Immature natural killer cell (primary cell): ENCODE measurements at regions not wholly inside any gene's neighbourhood (a gene's known extent, or its start where the extent isn't known, plus 50 kb on each side); places are given as distances from the start of the nearest gene placed in this dataset.

Experiments used
- DNase-seq, 3 donors: peaks; one replicate each; pipeline ENCODE4 v3.0.0; 2022; ENCODE audit warnings: mixed read lengths in 1 of 3
- H3K27ac Mint-ChIP-seq, 6 donors: one replicate each; pipeline ENCODE4 v1.8.0; 2020; ENCODE audit warnings: mixed read lengths in 6 of 6, mild to moderate bottlenecking in 5 of 6, inconsistent platforms in 4 of 6, moderate library complexity in 3 of 6
- H3K27me3 Mint-ChIP-seq, 3 donors: one replicate each; pipeline ENCODE4 v1.8.0; 2020 to 2021; ENCODE audit warnings: low read depth in 3 of 3, mild to moderate bottlenecking in 3 of 3, mixed read lengths in 3 of 3, moderate library complexity in 3 of 3, inconsistent platforms in 1 of 3
- H3K36me3 Mint-ChIP-seq, 3 donors: one replicate each; pipeline ENCODE4 v1.8.0; 2020; ENCODE audit warnings: mixed read lengths in 3 of 3, inconsistent platforms in 2 of 3, mild to moderate bottlenecking in 2 of 3
- H3K4me1 Mint-ChIP-seq, 2 donors: one replicate each; pipeline ENCODE4 v1.8.0; 2020; ENCODE audit warnings: inconsistent platforms in 2 of 2, mild to moderate bottlenecking in 2 of 2, mixed read lengths in 2 of 2, moderate library complexity in 1 of 2
- H3K4me3 Mint-ChIP-seq, 5 donors: one replicate each; pipeline ENCODE4 v1.8.0; 2020; ENCODE audit warnings: mild to moderate bottlenecking in 5 of 5, mixed read lengths in 5 of 5, inconsistent platforms in 3 of 5, moderate library complexity in 3 of 5
- H3K9me3 Mint-ChIP-seq, 6 donors: one replicate each; pipeline ENCODE4 v1.8.0; 2020; ENCODE audit warnings: mild to moderate bottlenecking in 6 of 6, mixed read lengths in 6 of 6, inconsistent platforms in 4 of 6, moderate library complexity in 3 of 6

GRCh38 chr6:21321076-21321475 lies 272.5 kb upstream of the SOX4 start:
- H3K4me3 Mint-ChIP-seq, result no peak overlapping the region
- no peak overlapping the region for H3K27ac Mint-ChIP-seq

GRCh38 chr6:21321531-21321930 lies 272.0 kb upstream of the SOX4 start:
- Mint-ChIP-seq H3K9me3 (peaks cover 0 to 4% (median 0%) of the 10 kb centered on the region in 6 donors), H3K27ac (no peak overlapping the region), H3K4me3 (no peak overlapping the region), H3K4me1 (no peaks in the 10 kb centered on the region), H3K36me3 (no peaks in the 10 kb centered on the region), H3K27me3 (peaks cover 0 to 2% (median 2%) of the 10 kb centered on the region in 3 donors)
- no peak for DNase-seq

More at GRCh38 chr6:21321076-21321475, 272.5 kb upstream of the SOX4 start:
- Mint-ChIP-seq H3K36me3 (no peaks in the 10 kb centered on the region), H3K9me3 (peaks cover 0 to 4% (median 0%) of the 10 kb centered on the region in 6 donors), H3K27me3 (peaks cover 0 to 2% (median 2%) of the 10 kb centered on the region in 3 donors), H3K4me1 (no peaks in the 10 kb centered on the region)
- no peak for DNase-seq

GRCh38 chr6:21323577-21323976 lies 270.0 kb upstream of the SOX4 start:
- H3K27me3 Mint-ChIP-seq, result peaks cover 0 to 2% (median 2%) of the 10 kb centered on the region in 3 donors
- H3K4me1 Mint-ChIP-seq, result no peaks in the 10 kb centered on the region
- no peak overlapping the region for H3K4me3 Mint-ChIP-seq
- peaks cover 0 to 4% (median 0%) of the 10 kb centered on the region in 6 donors for H3K9me3 Mint-ChIP-seq
- no peak for DNase-seq
- no peak overlapping the region for H3K27ac Mint-ChIP-seq
- no peaks in the 10 kb centered on the region for H3K36me3 Mint-ChIP-seq

- Mint-ChIP-seq H3K27ac (no peak overlapping the region), H3K36me3 (no peaks in the 10 kb centered on the region), H3K4me3 (no peak overlapping the region), H3K9me3 (no peaks in the 10 kb centered on the region), H3K27me3 (peaks cover 2% of the 10 kb centered on the region in 3 donors), H3K4me1 (no peaks in the 10 kb centered on the region)
- DNase-seq, result no peak
Measured at GRCh38 chr6:21325201-21325856, 268.2 kb upstream of the SOX4 start.

- Mint-ChIP-seq H3K9me3 (no peaks in the 10 kb centered on the region), H3K27me3 (peaks cover 0 to 5% (median 2%) of the 10 kb centered on the region in 3 donors), H3K36me3 (no peaks in the 10 kb centered on the region), H3K4me1 (peaks cover 0 to 1% of the 10 kb centered on the region in 2 donors), H3K27ac (no peak overlapping the region), H3K4me3 (no peak overlapping the region)
- DNase-seq, result no peak
Measured at GRCh38 chr6:21327326-21328112, 266.0 kb upstream of the SOX4 start.

- Mint-ChIP-seq H3K27ac (no peak overlapping the region), H3K27me3 (peaks cover 0 to 5% (median 0%) of the 10 kb centered on the region in 3 donors), H3K9me3 (no peaks in the 10 kb centered on the region), H3K4me1 (peaks cover 0 to 6% of the 10 kb centered on the region in 2 donors), H3K36me3 (no peaks in the 10 kb centered on the region), H3K4me3 (no peak overlapping the region)
- no peak for DNase-seq
Measured at GRCh38 chr6:21331235-21331634, 262.3 kb upstream of the SOX4 start.

- peaks cover 0 to 6% of the 10 kb centered on the region in 2 donors for H3K4me1 Mint-ChIP-seq
- H3K9me3 Mint-ChIP-seq, result no peaks in the 10 kb centered on the region
- peak in 1 of 3 donors; percentile 9 for DNase-seq
- H3K27ac Mint-ChIP-seq, result no peak overlapping the region
- no peaks in the 10 kb centered on the region for H3K36me3 Mint-ChIP-seq
- H3K27me3 Mint-ChIP-seq, result peaks cover 0 to 5% (median 2%) of the 10 kb centered on the region in 3 donors
- H3K4me3 Mint-ChIP-seq, result no peak overlapping the region
Measured at GRCh38 chr6:21332077-21332476, 261.5 kb upstream of the SOX4 start.

GRCh38 chr6:21332660-21333059 lies 260.9 kb upstream of the SOX4 start:
- Mint-ChIP-seq H3K27ac (no peak overlapping the region), H3K36me3 (no peaks in the 10 kb centered on the region), H3K27me3 (peaks cover 0 to 6% (median 6%) of the 10 kb centered on the region in 3 donors), H3K4me1 (peaks cover 0 to 6% of the 10 kb centered on the region in 2 donors), H3K4me3 (peak overlapping the region in 1 of 5 donors; percentile 8), H3K9me3 (peaks cover 0 to 2% (median 0%) of the 10 kb centered on the region in 6 donors)
- no peak for DNase-seq

GRCh38 chr6:21333715-21334114 lies 259.8 kb upstream of the SOX4 start:
- Mint-ChIP-seq H3K27ac (no peak overlapping the region), H3K27me3 (peaks cover 2 to 6% (median 6%) of the 10 kb centered on the region in 3 donors), H3K4me1 (peaks cover 0 to 6% of the 10 kb centered on the region in 2 donors), H3K36me3 (no peaks in the 10 kb centered on the region), H3K9me3 (peaks cover 0 to 2% (median 0%) of the 10 kb centered on the region in 6 donors), H3K4me3 (no peak overlapping the region)
- no peak for DNase-seq

- H3K27ac Mint-ChIP-seq, result no peak overlapping the region
- H3K27me3 Mint-ChIP-seq, result peaks cover 2 to 6% (median 5%) of the 10 kb centered on the region in 3 donors
- H3K9me3 Mint-ChIP-seq, result peaks cover 0 to 2% (median 0%) of the 10 kb centered on the region in 6 donors
- H3K36me3 Mint-ChIP-seq, result no peaks in the 10 kb centered on the region
- no peak overlapping the region for H3K4me3 Mint-ChIP-seq
- DNase-seq, result no peak
- H3K4me1 Mint-ChIP-seq, result peaks cover 0 to 6% of the 10 kb centered on the region in 2 donors
Measured at GRCh38 chr6:21334651-21335050, 258.9 kb upstream of the SOX4 start.

- no peak overlapping the region for H3K27ac Mint-ChIP-seq
- DNase-seq, result no peak
- H3K4me3 Mint-ChIP-seq, result no peak overlapping the region
- peaks cover 0 to 2% (median 0%) of the 10 kb centered on the region in 6 donors for H3K9me3 Mint-ChIP-seq
- H3K36me3 Mint-ChIP-seq, result no peaks in the 10 kb centered on the region
- peaks cover 0 to 6% of the 10 kb centered on the region in 2 donors for H3K4me1 Mint-ChIP-seq
- peaks cover 2 to 6% (median 6%) of the 10 kb centered on the region in 3 donors for H3K27me3 Mint-ChIP-seq
Measured at GRCh38 chr6:21335591-21335990, 258.0 kb upstream of the SOX4 start.

- no peak overlapping the region for H3K27ac Mint-ChIP-seq
- H3K27me3 Mint-ChIP-seq, result peaks cover 2 to 6% (median 3%) of the 10 kb centered on the region in 3 donors
- DNase-seq, result no peak
- H3K4me1 Mint-ChIP-seq, result peaks cover 0 to 6% of the 10 kb centered on the region in 2 donors
- no peak overlapping the region for H3K4me3 Mint-ChIP-seq
- H3K36me3 Mint-ChIP-seq, result no peaks in the 10 kb centered on the region
- peaks cover 0 to 2% (median 0%) of the 10 kb centered on the region in 6 donors for H3K9me3 Mint-ChIP-seq
Measured at GRCh38 chr6:21337263-21337662, 256.3 kb upstream of the SOX4 start.

GRCh38 chr6:21340573-21340972 lies 253.0 kb upstream of the SOX4 start:
- H3K4me3 Mint-ChIP-seq, result no peak overlapping the region
- H3K36me3 Mint-ChIP-seq, result no peaks in the 10 kb centered on the region
- peaks cover 0 to 2% (median 0%) of the 10 kb centered on the region in 6 donors for H3K9me3 Mint-ChIP-seq
- H3K4me1 Mint-ChIP-seq, result no peaks in the 10 kb centered on the region
- no peak for DNase-seq
- no peak overlapping the region for H3K27ac Mint-ChIP-seq
- peaks cover 3 to 7% (median 6%) of the 10 kb centered on the region in 3 donors for H3K27me3 Mint-ChIP-seq

GRCh38 chr6:21341910-21342309 lies 251.6 kb upstream of the SOX4 start:
- H3K9me3 Mint-ChIP-seq, result peaks cover 0 to 2% (median 0%) of the 10 kb centered on the region in 6 donors
- no peak for DNase-seq
- H3K36me3 Mint-ChIP-seq, result no peaks in the 10 kb centered on the region
- peaks cover 3 to 7% (median 6%) of the 10 kb centered on the region in 3 donors for H3K27me3 Mint-ChIP-seq
- H3K4me3 Mint-ChIP-seq, result no peak overlapping the region
- no peaks in the 10 kb centered on the region for H3K4me1 Mint-ChIP-seq
- H3K27ac Mint-ChIP-seq, result no peak overlapping the region
